HG03457 (cell line): ENCODE measurements at regions not wholly inside any gene's neighbourhood (a gene's known extent, or its start where the extent isn't known, plus 50 kb on each side); places are given as distances from the start of the nearest gene placed in this dataset.

Experiments used
- ATAC-seq: cut with Tn5 transposase; IDR thresholded peaks from one replicate; pipeline ENCODE4 v1.9.1; 2021; ENCODE audit warnings: moderate number of reproducible peaks; ENCODE audit not compliant: unreplicated experiment

DNA sequence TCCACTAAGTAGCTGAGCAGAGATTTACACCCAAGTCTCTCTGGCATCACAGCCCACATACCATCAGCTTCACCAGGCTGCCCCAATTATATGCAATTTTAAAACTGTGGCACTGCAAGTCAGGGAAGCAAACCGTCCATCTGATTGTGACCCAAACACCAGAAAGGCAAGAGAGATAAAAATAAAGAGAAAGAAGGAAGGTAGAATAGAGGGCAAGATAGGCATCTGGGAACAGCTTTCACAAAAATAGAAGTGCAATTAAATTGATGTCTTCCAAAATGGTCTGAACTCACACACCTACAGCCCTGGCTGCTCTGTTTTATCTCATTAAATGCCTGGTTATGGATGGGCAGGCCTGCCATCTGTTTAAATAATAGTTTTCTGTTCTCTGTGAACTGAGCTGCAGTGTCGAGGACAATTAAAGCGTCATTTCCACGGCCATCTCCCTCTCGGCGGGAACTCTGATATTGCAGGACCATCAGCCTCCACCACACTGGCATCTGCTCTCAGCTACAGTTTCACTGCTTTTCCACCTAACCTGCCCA lies 509.1 kb downstream of the INHBA start:
- ATAC-seq = no peak

DNA sequence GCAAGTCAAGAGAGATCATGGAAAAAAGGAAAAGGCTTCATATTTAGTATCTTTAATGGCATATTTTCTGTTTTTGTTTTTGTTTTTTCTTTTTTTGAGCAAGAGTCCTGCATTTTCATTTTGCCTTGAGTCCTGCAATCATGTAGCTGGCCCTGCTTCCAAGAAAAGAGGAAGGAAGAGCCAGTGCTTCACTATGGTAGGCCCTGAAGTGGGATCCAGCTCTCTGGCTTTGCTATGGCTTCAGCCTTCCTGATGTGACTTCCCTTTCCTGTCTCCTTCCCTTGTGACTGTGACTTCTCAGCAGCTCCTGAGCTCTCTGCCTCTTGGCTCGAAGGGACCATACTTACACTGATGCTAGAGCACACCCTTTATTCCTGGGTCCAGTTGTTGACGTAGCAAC lies 512.3 kb downstream of the INHBA start:
- no peak for ATAC-seq

DNA sequence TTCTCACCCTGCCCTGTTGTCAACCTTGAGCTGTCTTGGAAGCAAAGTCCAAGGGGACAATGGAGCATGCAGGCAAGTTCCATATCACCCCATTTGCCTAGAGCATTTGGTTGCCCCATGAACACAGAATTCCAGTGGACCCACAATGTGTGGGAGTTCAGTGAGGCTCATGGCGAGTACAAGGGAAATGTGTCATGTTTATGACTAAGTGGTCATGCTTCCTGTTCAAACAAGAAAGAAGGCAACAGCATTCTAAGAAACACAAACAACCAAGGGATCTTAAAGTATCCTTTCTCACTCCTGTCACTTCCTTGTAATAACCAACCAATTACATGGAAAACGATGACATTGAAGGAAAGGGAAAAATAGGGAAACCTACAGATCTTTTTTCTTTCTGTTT lies 513.0 kb downstream of the INHBA start:
- ATAC-seq = no peak

DNA sequence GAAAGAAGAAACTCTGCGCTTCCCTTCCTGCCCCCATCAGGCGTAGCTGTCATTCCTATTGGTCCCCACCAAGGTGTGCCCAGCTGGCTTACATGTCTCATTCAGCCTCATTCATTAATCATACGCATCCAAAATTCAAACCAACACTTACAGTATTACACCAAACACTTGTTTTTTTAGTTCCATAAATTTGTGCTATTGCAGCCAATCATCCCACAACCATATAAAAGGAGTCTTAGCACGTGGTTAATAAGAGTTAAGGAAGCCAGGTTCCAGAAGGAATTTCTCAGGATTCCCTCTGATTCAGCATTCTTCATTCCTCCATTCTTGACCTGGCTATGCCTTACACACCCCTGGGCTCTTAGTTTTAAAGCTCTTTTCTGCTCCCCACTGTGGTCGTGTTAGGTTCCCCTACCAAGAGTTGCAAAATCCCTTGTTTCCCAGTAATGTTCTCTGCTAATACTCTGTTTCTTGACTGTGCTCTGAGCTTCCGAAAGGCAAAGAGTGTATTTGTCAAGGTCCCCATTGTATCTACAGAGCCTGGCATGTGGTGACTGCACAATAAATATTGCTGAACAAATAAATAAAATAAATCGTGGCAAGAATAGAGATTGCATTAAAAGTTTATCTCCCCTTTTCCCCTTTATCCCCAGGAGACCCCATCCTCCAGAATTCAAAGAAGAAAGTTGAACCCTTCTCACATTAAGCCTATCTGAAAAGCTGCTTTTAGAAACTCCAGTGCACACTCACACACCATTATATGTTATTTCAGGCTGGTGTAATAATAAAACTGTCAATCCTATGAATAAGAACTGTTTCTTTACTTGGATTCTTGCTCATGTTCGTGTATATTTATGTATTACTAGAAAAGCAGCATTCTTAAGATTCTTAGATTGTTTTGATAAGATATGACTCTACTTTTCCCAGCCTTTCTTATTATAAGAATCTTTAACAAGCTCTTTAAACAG lies 514.4 kb downstream of the INHBA start:
- ATAC-seq = no peak

DNA sequence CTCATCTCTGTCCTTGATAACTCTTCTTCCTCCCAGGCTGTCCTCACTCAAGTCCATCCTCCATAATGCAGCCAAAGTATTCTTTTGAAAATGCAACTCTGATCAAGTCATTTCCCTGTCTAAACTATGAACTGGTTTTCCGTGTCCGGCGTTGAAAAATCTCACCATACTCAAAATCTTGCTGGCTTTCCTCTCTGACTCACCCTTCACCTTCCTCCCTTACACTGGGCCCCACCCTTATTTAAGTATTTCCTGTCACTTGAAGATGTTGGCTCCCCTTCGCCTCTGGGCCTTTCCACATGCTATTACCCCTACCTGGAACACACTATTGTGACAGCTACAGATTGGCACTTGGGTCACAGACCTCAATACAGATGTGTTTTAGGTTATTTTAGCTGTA lies 515.6 kb downstream of the INHBA start:
- no peak for ATAC-seq

DNA sequence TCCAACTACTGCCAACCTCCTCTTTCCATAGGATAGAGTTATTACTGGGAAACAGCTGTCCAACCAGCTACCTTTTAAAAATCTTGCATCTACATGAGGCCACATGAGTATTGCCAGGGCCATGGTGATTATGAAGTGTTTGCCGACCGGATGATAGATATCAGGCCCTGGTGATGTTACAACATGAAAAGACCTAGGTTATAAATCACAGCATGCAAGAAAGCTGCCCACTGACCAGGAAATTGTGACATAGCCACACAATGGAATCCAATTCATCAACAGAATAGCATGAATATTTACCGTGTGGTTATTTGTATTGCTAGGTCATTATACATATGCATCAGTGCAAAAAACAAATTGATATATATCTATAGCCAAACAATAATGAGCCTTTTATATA lies 517.0 kb downstream of the INHBA start:
- no peak for ATAC-seq

DNA sequence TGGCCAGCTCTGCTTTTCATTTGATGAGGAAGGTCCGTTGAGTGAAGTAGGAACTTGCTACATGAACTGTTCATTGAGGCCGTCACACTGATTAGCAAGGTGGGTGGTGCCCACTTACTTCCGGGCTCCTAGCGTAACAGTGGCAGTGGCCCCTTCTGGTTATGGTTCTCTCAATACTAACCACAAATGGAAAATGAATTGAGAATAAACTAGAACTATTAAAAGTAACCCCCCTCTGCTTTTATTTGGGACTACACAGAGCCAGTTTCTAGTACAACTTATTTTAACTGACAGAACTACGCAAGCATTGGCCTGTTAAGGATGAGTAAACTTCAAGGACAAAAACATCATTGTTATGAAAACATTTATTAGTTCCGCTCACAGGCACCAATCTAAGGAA lies 519.1 kb downstream of the INHBA start:
- ATAC-seq = no peak

DNA sequence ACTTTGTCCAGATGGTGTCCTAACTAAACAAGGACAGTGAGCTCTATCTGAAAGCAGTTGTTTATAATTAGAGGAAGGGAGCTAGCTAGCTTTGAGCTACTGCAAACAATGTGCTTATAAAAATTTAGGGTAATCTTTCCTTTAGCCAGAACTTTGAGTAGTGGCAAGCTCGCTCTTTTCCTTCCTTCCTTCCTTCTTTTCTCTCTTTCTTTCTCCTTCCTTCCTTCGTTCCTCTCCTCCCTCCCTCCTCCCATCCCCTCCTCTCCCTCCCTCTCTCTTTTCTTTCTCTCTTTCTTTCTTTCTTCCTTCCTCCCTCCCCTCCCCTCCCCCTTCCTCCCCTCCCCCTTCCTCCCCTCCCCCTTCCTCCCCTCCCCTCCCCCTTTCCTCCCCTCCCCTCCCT lies 520.1 kb downstream of the INHBA start:
- ATAC-seq = no peak

DNA sequence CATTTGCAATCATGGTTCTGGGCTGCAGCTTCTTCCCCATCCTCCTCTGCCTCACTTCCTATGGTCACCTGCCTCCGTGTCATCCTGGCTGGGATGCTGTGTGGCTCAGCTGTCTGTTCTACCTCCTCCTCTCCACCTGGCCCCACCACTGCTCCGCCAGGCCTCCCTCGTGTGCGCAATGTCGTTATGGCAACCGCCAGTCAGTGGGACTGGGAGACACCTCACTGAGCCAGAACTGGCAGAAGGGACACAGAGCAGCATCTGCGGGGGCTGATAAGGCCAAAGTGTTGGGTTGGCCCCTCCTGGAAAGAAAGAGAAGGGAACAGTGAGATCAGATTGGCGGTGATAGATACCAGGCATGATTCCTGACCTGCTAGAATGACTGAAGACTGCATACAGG lies 527.5 kb downstream of the INHBA start:
- no peak for ATAC-seq

DNA sequence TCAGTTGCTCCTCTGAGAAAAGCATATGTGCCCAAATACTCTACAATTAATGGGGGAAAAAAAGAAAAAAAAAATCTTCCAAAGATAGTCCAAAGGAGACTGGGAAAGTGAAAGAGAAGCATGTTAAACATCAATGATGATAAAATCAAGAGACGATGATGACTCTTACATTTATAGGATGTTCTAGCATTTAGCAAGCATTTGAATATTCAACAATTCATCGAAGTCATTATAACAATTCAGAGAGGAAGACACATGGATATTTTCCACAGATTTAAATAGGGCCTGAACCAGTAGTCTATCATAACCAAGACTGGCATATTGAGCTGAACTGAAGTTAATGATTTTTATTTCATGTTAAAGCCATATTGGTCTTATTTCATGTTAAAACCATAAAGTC lies 528.4 kb downstream of the INHBA start:
- ATAC-seq = no peak

DNA sequence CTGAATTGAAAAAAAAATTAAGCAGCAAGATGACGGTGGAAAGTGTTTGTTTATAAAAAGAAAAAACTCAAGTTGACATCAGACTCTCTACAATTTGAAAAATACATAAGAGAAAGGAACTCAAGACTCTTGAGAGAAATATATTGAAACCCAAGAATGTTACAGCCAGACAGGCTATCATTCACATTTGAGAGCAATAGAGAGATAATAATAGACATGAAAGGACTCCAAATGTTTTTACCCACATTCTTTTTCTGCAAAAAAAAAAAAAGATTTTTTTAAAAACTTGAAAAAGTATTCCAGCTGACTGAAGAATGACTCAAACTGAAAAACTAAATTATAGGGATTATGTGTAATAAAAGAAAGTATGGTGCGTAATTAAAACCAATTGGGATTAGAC lies 532.4 kb downstream of the INHBA start:
- no peak for ATAC-seq

DNA sequence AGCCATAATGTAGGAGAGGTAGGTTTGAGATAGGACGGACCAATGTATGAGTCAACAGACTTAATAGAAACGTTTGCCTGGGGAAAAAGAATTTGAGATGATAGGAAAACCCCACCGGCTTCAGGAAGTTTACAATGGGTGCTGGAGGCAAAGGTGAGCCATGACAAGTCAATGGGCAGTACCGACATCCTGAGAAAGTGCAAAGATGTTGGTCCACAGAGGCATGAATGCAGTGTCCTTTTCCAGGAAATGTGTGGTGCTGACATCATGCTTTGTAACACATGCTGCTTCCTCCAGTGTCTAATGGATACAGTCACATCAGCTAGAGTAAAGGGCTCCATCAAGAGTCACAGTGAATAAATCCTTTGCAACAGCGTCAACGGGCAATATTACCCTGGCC lies 533.6 kb downstream of the INHBA start:
- ATAC-seq = no peak

DNA sequence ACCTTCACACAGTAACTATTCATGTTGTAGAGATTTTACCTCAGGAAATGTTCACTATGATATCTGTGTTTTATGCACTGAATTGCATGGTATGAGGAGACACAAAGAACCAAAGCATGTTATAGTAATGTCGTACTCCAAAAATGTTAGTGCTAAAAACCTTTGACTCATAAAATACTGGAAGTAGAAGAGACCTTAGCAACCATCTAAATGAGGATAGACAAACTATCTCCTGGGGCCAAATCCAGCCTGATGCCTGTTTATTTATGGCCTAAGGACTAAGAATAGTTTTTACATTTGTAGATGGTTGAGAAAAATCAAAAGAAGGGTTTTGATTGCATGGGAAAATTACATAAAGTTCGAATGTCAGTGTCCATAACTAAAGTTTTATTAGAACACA lies 535.1 kb downstream of the INHBA start:
- ATAC-seq = no peak

DNA sequence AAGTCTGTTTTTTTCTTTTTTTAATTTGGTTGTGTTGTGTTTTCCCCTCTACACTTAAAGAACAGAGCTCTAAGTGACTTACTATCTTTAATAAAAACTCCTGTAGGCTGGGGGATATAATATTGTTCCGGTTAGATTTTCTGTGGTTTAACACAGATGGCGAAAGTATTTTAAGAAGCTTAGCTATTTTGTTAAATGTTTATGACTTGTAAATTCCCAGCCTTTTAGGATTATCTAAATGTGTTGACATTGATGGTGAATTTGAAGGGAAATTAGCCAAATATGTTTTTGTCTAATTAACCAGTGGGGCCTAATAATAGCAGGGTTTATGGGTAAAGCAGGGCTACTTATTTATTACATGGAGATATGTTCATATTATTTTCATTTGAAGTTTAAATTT lies 538.5 kb downstream of the INHBA start:
- no peak for ATAC-seq

DNA sequence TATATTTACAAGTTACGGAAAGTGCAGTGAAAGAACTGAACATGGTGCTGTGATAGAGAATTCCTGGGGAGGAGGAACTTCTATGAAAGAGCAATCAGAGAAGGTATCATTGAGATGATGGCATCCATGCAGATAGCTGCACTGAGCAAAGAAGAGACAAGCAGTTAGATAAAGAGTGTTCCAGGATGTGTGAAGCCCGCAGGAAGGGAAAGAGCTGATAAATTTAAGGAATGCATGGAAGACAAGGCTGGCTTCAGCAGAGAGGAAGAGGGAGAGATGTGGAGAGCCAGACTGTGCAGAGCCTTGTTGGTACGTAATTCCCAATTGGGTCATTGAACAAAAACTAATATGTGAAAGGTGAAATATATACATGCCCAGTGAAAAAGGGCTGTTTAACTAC lies 538.9 kb downstream of the INHBA start:
- no peak for ATAC-seq

DNA sequence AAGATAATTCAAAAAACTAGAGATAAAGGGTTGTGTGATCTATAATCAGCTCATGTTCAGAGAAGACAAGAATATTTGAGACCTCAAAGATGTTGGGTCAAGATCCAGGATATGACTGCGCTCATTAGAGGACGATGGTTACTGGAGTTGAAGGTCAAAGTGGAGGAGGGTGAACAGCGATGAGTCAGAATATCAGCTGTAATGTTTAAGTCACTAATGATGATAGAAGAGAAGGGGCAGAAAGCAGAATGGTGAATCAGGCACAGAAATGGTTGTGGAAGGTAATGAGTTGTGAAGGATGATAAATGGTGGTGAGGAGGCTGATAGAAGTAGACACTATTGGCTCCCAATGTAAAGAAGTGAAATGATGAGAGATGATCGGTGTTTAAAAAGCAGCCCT lies 540.3 kb downstream of the INHBA start:
- no peak for ATAC-seq

DNA sequence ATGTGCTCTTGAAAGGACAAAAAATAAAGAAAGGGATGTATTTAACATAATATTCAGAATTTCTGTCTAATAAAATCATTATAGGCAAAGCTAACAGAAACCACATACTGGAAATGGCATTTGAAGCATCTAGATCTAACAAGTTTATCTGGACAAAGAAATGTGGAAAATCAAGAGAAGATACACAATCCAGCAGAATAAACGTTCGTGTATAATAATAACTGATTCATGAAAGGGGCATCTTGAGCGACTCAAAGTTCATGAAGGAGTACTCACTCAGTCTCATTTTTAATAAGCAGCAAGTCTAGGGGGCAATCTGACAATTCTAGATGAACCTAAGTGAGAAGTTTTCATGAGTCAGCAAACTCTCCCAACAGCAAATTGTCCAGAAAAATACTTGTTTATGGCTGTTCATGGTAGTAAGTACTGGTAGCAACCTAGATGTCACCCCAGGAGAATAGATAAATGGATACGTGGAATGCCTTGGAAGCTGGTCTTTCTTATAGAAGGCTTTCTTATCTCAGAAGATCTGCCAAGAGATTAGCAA lies 541.8 kb downstream of the INHBA start:
- no peak for ATAC-seq

DNA sequence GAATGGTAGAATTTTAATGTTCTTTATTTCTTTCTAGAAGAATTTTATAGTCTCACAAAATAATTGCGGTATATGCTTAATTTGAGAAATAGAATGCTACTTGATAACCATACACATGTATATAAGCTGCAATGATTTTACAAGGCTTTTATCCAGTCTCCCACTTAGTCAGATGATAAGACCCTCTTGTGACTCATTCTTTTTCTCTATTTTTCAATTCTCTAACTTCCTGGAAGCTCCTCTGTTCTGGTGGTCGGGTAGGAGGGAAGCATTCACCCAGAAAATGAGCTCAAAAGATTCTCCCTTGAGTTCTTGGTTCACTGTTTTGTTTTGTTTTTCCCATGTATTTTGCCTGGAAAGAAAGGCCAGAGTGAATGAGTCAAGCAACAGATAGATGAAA lies 546.6 kb downstream of the INHBA start:
- no peak for ATAC-seq

DNA sequence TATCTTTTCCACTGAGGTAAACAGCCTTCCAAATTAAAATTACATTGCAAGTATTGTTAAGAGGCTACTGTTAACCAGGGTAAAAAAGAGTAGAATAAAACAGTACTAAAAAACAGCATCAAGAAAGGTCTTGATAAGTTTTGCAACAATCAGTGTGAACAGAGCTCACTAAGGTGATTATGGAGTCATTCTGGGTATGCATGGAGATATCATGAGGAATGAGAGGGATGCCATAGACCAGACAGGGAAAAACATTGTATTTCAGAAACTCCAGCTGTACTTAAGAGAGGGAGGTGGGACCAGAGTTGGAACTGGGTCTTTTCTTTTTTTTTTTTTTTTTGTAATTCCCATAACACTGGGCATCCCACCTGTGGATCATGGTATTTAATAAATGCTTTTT lies 549.6 kb downstream of the INHBA start:
- no peak for ATAC-seq

DNA sequence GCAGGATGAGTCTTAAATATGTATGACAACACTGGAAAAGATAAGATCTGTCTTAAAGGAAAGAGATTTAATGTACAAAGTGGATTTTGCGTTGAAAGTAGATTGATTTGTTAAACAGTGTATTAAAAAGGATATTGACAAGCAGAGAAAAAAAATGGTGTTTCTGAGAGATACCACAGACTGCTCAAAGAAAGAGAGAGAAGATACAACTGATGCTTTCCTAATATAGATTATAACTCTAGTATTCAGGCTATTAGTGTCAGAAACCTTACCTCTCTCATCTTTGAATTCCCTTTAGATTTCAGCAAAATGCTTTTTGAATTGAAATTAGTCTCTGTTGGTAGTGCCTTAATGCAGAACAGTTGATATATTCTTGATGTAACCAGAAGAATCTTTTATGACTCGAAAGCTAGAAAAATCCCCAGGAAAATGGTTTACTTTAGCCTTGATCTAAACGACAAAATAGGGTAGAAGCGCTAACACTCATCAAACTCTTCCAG lies 550.7 kb downstream of the INHBA start:
- ATAC-seq = no peak

DNA sequence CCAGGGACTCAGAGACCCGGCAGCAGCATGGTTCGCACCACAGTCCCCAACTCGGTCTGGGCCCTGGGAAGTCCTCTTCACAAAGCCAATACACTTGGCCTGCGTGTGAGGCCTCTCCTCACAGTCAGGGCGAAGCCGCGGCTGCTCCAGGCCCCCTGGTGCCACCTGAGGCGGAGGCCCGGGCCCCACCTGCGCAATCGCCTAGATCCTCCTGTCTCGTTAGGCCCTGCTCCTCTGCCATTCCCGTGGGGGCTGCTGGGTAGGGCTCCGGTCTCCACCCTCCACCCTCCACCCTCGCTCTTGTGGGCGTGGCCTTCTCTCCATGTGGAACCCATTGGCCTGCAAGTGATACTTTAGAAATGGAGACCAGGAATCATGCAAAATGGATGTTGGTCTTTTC lies 553.3 kb downstream of the INHBA start:
- ATAC-seq = no peak

DNA sequence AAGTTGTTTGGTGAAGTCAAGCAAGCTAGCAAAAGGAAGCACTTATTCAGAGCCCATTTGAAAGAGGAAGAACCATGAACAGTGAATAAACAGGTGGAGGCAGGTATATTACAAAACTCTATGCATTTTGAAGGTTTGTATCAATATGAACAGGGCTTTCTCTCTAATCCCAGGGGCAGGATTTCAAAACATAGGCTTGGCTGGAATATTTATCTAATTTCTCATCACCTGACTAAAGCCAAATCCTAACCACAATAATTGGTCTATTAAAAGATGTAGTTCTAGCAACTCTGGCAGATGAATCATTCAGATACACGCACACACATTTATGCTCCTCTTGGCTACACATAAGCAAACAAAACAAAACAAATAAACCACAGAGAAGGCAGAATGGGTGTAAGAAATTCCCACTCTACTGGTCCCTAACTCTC lies 554.4 kb downstream of the INHBA start:
- ATAC-seq = no peak
